IMR-90 (cell line): ENCODE measurements at regions not wholly inside any gene's neighbourhood (a gene's known extent, or its start where the extent isn't known, plus 50 kb on each side); places are given as distances from the start of the nearest gene placed in this dataset.

Source experiments
- ATAC-seq: fragments of 200-7000 bp; cut with Tn5 transposase; 2 replicates; pipeline ENCODE4 v1.9.1; 2020; ENCODE audit warnings: low read depth, mild to moderate bottlenecking, moderate library complexity
- BruUV-seq: library from RNA; stranded (reverse); fragments of 400-500 nt; replicated peaks from 2 replicates; lab custom pipeline; 2021; lab: Mats Ljungman, UMichigan
- CTCF ChIA-PET: fragments of 300-600 bp; formaldehyde crosslinking; extraction: SDS; loops from one replicate; lab custom pipeline; 2021; ENCODE audit warnings: antibody characterized with exemption; lab: Yijun Ruan, JAX
- POLR2A ChIA-PET: fragments of 300-600 bp; sonication (Branson Sonifier 250); formaldehyde crosslinking; loops from one replicate; lab custom pipeline; 2022; ENCODE audit warnings: antibody characterized with exemption; ENCODE audit not compliant: unreplicated experiment; lab: Charles Lee
- DNase-seq: peaks from one replicate; pipeline ENCODE4 v3.0.0; 2013
- H2AFZ ChIP-seq: replicated peaks from 2 replicates; pipeline ENCODE3; 2013; ENCODE audit warnings: low read length, mild to moderate bottlenecking; ENCODE audit not compliant: poor library complexity
- H2AK5ac ChIP-seq: 2 replicates; pipeline ENCODE4 v1.6.1; 2013; ENCODE audit warnings: low read depth, low read length, inconsistent platforms
- H2AK9ac ChIP-seq: replicated peaks from 2 replicates; pipeline ENCODE3; 2013; ENCODE audit warnings: mild to moderate bottlenecking, low read depth, low read length, moderate library complexity; ENCODE audit not compliant: poor library complexity
- H2BK120ac ChIP-seq: 2 replicates; pipeline ENCODE4 v1.6.1; 2013; ENCODE audit warnings: low read depth, low read length, inconsistent platforms
- H2BK15ac ChIP-seq: 3 replicates; pipeline ENCODE4 v1.6.1; 2013; ENCODE audit warnings: low read depth, low read length, inconsistent platforms
- H2BK20ac ChIP-seq: 2 replicates; pipeline ENCODE4 v1.6.1; 2013; ENCODE audit warnings: low read depth, mild to moderate bottlenecking, inconsistent platforms, low read length, moderate library complexity
- H2BK5ac ChIP-seq: 2 replicates; pipeline ENCODE4 v1.6.1; 2013; ENCODE audit warnings: mild to moderate bottlenecking, low read depth, low read length, inconsistent platforms; ENCODE audit not compliant: poor library complexity, severe bottlenecking
- H3K14ac ChIP-seq: replicated peaks from 2 replicates; pipeline ENCODE4 v1.6.1; 2013; ENCODE audit warnings: low read depth, low read length, inconsistent platforms
- H3K18ac ChIP-seq: 2 replicates; pipeline ENCODE4 v1.6.1; 2013; ENCODE audit warnings: low read depth, low read length, control low read depth
- H3K23ac ChIP-seq: 2 replicates; pipeline ENCODE4 v1.6.1; 2013; ENCODE audit warnings: low read depth, low read length, inconsistent platforms
- H3K27ac ChIP-seq: 2 replicates; pipeline ENCODE4 v1.5.1; 2013; ENCODE audit warnings: mild to moderate bottlenecking, control low read depth, low read length; ENCODE audit not compliant: insufficient read depth
- H3K27me3 ChIP-seq: 2 replicates; pipeline ENCODE4 v1.6.1; 2013; ENCODE audit warnings: low read length; ENCODE audit not compliant: control insufficient read depth, insufficient read depth
- H3K36me3 ChIP-seq: 2 replicates; pipeline ENCODE4 v1.6.1; 2013; ENCODE audit warnings: low read length, mixed read lengths; ENCODE audit not compliant: control insufficient read depth, insufficient read depth
- H3K4ac ChIP-seq: 2 replicates; pipeline ENCODE4 v1.6.1; 2013; ENCODE audit warnings: low read depth, low read length, inconsistent platforms
- H3K4me1 ChIP-seq: 2 replicates; pipeline ENCODE4 v1.6.1; 2013; ENCODE audit warnings: low read length, mixed read lengths; ENCODE audit not compliant: control insufficient read depth, insufficient read depth
- H3K4me2 ChIP-seq: 2 replicates; pipeline ENCODE4 v1.6.1; 2013; ENCODE audit warnings: low read depth, mild to moderate bottlenecking, control low read depth, low read length, moderate library complexity
- H3K4me3 ChIP-seq: 2 replicates; pipeline ENCODE4 v1.5.1; 2013; ENCODE audit warnings: low read depth, mild to moderate bottlenecking, control low read depth, low read length, moderate library complexity; ENCODE audit not compliant: insufficient read depth
- H3K56ac ChIP-seq: 2 replicates; pipeline ENCODE4 v1.6.1; 2013; ENCODE audit warnings: low read length, inconsistent platforms; ENCODE audit not compliant: insufficient read depth; ENCODE audit errors: extremely low read depth
- H3K79me1 ChIP-seq, 2 experiments: 2 replicates each; pipeline ENCODE4 v1.6.1; 2013; ENCODE audit warnings: low read length in 2 of 2, inconsistent platforms in 1 of 2, low read depth in 1 of 2
- H3K9ac ChIP-seq: 2 replicates; pipeline ENCODE4 v1.6.1; 2013; ENCODE audit warnings: low read depth, low read length, control low read depth
- H3K9me1 ChIP-seq: 2 replicates; pipeline ENCODE4 v1.6.1; 2013; ENCODE audit warnings: low read length, inconsistent platforms; ENCODE audit not compliant: insufficient read depth
- H3K9me3 ChIP-seq: 2 replicates; pipeline ENCODE4 v1.6.1; 2013; ENCODE audit warnings: low read length; ENCODE audit not compliant: control insufficient read depth, insufficient read depth
- H4K20me1 ChIP-seq: 2 replicates; pipeline ENCODE4 v1.6.1; 2013; ENCODE audit warnings: low read length, inconsistent platforms; ENCODE audit not compliant: insufficient read depth
- H4K5ac ChIP-seq: 2 replicates; pipeline ENCODE4 v1.6.1; 2013; ENCODE audit warnings: mild to moderate bottlenecking, low read depth, low read length, control low read depth
- H4K8ac ChIP-seq, 2 experiments: 2 replicates each; pipeline ENCODE4 v1.6.1; 2013; ENCODE audit warnings: low read depth in 2 of 2, low read length in 2 of 2, control low read depth in 1 of 2, inconsistent platforms in 1 of 2
- H4K91ac ChIP-seq: 2 replicates; pipeline ENCODE4 v1.6.1; 2013; ENCODE audit warnings: low read depth, low read length, inconsistent platforms; ENCODE audit not compliant: insufficient read depth
- BHLHE40 ChIP-seq: fragments of 150-350 bp; IDR thresholded peaks from 2 replicates; pipeline ENCODE4 v1.6.1; 2016; ENCODE audit warnings: mild to moderate bottlenecking, low read depth, low read length
- CEBPB ChIP-seq: IDR thresholded peaks from 2 replicates; pipeline ENCODE4 v1.6.1; 2012; ENCODE audit warnings: low read depth, low read length, improper control_type of control experiment
- CHD1 ChIP-seq: IDR thresholded peaks from 2 replicates; pipeline ENCODE4 v1.6.1; 2012; ENCODE audit warnings: low read depth, low read length, improper control_type of control experiment
- CTCF ChIP-seq: conservative IDR thresholded peaks from 2 replicates; pipeline ENCODE4 v1.5.1; 2012; ENCODE audit warnings: mild to moderate bottlenecking, low read depth, low read length, improper control_type of control experiment
- ELK1 ChIP-seq: fragments of 150-350 bp; IDR thresholded peaks from 2 replicates; pipeline ENCODE4 v1.6.1; 2016; ENCODE audit warnings: low read depth, mild to moderate bottlenecking, low read length, moderate library complexity, borderline replicate concordance
- FOS ChIP-seq: fragments of 150-350 bp; IDR thresholded peaks from 2 replicates; pipeline ENCODE4 v1.6.1; 2016; ENCODE audit warnings: low read depth, low read length
- MAFK ChIP-seq: IDR thresholded peaks from 2 replicates; pipeline ENCODE4 v1.6.1; 2012; ENCODE audit warnings: low read depth, low read length, improper control_type of control experiment
- MAZ ChIP-seq: IDR thresholded peaks from 2 replicates; pipeline ENCODE4 v1.6.1; 2012; ENCODE audit warnings: low read depth, mild to moderate bottlenecking, low read length, improper control_type of control experiment, moderate library complexity, borderline replicate concordance
- MXI1 ChIP-seq: IDR thresholded peaks from 2 replicates; pipeline ENCODE4 v1.6.1; 2012; ENCODE audit warnings: low read depth, mild to moderate bottlenecking, low read length, moderate library complexity, borderline replicate concordance
- NFE2L2 ChIP-seq: fragments of 150-350 bp; IDR thresholded peaks from 2 replicates; pipeline ENCODE4 v1.6.1; 2016; ENCODE audit warnings: low read depth, mild to moderate bottlenecking, low read length
- POLR2A ChIP-seq: IDR thresholded peaks from 2 replicates; pipeline ENCODE4 v1.6.1; 2012; ENCODE audit warnings: mild to moderate bottlenecking, low read depth, low read length
- RFX5 ChIP-seq: IDR thresholded peaks from 2 replicates; pipeline ENCODE4 v1.8.0; 2012; ENCODE audit warnings: low read depth, mild to moderate bottlenecking, low read length, moderate library complexity
- SMC3 ChIP-seq: fragments of 150-350 bp; IDR thresholded peaks from 2 replicates; pipeline ENCODE4 v1.6.1; 2016; ENCODE audit warnings: low read depth, mild to moderate bottlenecking, antibody characterized with exemption, low read length, moderate library complexity
- USF2 ChIP-seq: fragments of 150-350 bp; IDR thresholded peaks from 2 replicates; pipeline ENCODE4 v1.6.1; 2017; ENCODE audit warnings: mild to moderate bottlenecking, antibody characterized with exemption, low read length, low read depth
- WGBS, 2 experiments: methylation state at CpG; one replicate each; pipeline versions ENCODE4 v1.1.5 to v1.1.7; 2013; ENCODE audit warnings: missing lambda C conversion rate in 2 of 2; ENCODE audit not compliant: insufficient read length in 1 of 2; ENCODE audit errors: extremely low coverage in 2 of 2; 5-methylcytosine and 5-hydroxymethylcytosine counted together
- dilution Hi-C: fragments of 300-500 bp; cut with HindIII; formaldehyde crosslinking; loops from one replicate; pipeline ENCODE4 v1.14.3; 2018; ENCODE audit warnings: low sequenced_read_pairs; ENCODE audit not compliant: unreplicated experiment
- in situ Hi-C: fragments of 300-500 bp; cut with MboI; formaldehyde crosslinking; loops from 3 replicates; pipeline ENCODE4 v1.14.3; 2019; ENCODE audit warnings: low sequenced_read_pairs, inconsistent platforms, mixed read lengths
- intact Hi-C: fragments of 100-400 bp; cut with micrococcal nuclease; formaldehyde crosslinking; loops from 2 replicates; pipeline ENCODE4 v1.10.0; 2022

GRCh38 chr7:388023-388960 lies 98.3 kb downstream of the FOXL3 start:
- peaks cover 15% of the 10 kb centered on the region for H3K9me3 ChIP-seq
- no peaks in the 10 kb centered on the region for H3K9me1 ChIP-seq
- no peak overlapping the region for H4K5ac ChIP-seq
- H3K9ac ChIP-seq = no peak overlapping the region
- no peak overlapping the region for H2BK20ac ChIP-seq
- H4K20me1 ChIP-seq = no peaks in the 10 kb centered on the region
- in situ Hi-C loops (no loop called here), intact Hi-C loops (no loop called here), dilution Hi-C loops (no loop called here)
- ATAC-seq (no peak), DNase-seq (no peak)
- H3K14ac ChIP-seq = no peak overlapping the region
- no peak overlapping the region for H3K4ac ChIP-seq
- 48% methylated on average over 14 of the region's 40 CpGs; no CpG with 5 or more reads in 1 of the 2 experiments for WGBS, 2 experiments
- H3K36me3 ChIP-seq = no peaks in the 10 kb centered on the region
- H2BK15ac ChIP-seq = no peak overlapping the region
- H4K91ac ChIP-seq = no peak overlapping the region
- H4K8ac ChIP-seq = no peak overlapping the region
- no peak overlapping the region for H2AFZ ChIP-seq
- TF ChIP-seq MAZ (no peak), FOS (no peak), ELK1 (no peak), CHD1 (no peak), USF2 (no peak), CTCF (no peak), RFX5 (no peak), MXI1 (no peak), NFE2L2 (no peak), CEBPB (no peak), POLR2A (no peak), MAFK (no peak), BHLHE40 (no peak), SMC3 (no peak)
- H3K4me3 ChIP-seq = no peak overlapping the region
- no peak overlapping the region for H3K4me2 ChIP-seq
- no TSS peak for BruUV-seq
- H3K79me1 ChIP-seq = no peaks in the 10 kb centered on the region
- ChIA-PET POLR2A (no interaction called here), CTCF (no interaction called here)
- H2BK120ac ChIP-seq = no peak overlapping the region
- peaks cover 3% of the 10 kb centered on the region for H3K27me3 ChIP-seq
- no peak overlapping the region for H2BK5ac ChIP-seq
- H2AK9ac ChIP-seq = no peak overlapping the region
- H2AK5ac ChIP-seq = no peak overlapping the region
- no peak overlapping the region for H3K27ac ChIP-seq
- H3K4me1 ChIP-seq = no peaks in the 10 kb centered on the region
- no peak overlapping the region for H3K56ac ChIP-seq
- no peak overlapping the region for H3K23ac ChIP-seq
- no peak overlapping the region for H3K18ac ChIP-seq
